Small intestine (tissue), 7 donors: ENCODE measurements at regions not wholly inside any gene's neighbourhood (a gene's known extent, or its start where the extent isn't known, plus 50 kb on each side); places are given as distances from the start of the nearest gene placed in this dataset.

Source experiments
- DNase-seq, 2 donors: peaks; one replicate each; pipeline versions ENCODE4 v3.0.0 to v3.0.0-alpha.2; 2013
- FAIRE-seq: peaks from 2 replicates; lab custom pipeline; 2012; peaks lifted over from hg19 to GRCh38; lab: Jason Lieb, UNC
- H3K27ac ChIP-seq, 3 donors: one replicate each; pipeline ENCODE4 v1.5.1; 2013; ENCODE audit warnings: low read length in 2 of 3, mild to moderate bottlenecking in 2 of 3, control low read depth in 1 of 3, inconsistent platforms in 1 of 3, low read depth in 1 of 3, moderate library complexity in 1 of 3
- H3K27me3 ChIP-seq, 3 donors: one replicate each; pipeline ENCODE4 v1.6.1; 2013; ENCODE audit warnings: low read length in 3 of 3, inconsistent platforms in 1 of 3; ENCODE audit not compliant: control insufficient read depth in 3 of 3, insufficient read depth in 3 of 3
- H3K36me3 ChIP-seq, 3 donors: one replicate each; pipeline ENCODE4 v1.6.1; 2013; ENCODE audit warnings: low read length in 3 of 3, inconsistent platforms in 1 of 3, low read depth in 1 of 3, mild to moderate bottlenecking in 1 of 3, moderate library complexity in 1 of 3; ENCODE audit not compliant: control insufficient read depth in 3 of 3, insufficient read depth in 2 of 3
- H3K4me1 ChIP-seq, 3 donors: one replicate each; pipeline ENCODE4 v1.6.1; 2013; ENCODE audit warnings: low read length in 2 of 3, inconsistent platforms in 1 of 3, low read depth in 1 of 3, mild to moderate bottlenecking in 1 of 3, moderate library complexity in 1 of 3; ENCODE audit not compliant: control insufficient read depth in 3 of 3, insufficient read depth in 2 of 3
- H3K4me3 ChIP-seq, 3 donors: one replicate each; pipeline ENCODE4 v1.5.1; 2013; ENCODE audit warnings: low read length in 3 of 3, control low read depth in 1 of 3, inconsistent platforms in 1 of 3, low read depth in 1 of 3, mild to moderate bottlenecking in 1 of 3, moderate library complexity in 1 of 3
- H3K9me3 ChIP-seq, 2 donors: one replicate each; pipeline ENCODE4 v1.6.1; 2013; ENCODE audit warnings: low read depth in 1 of 2, low read length in 1 of 2; ENCODE audit not compliant: control insufficient read depth in 2 of 2, insufficient read depth in 1 of 2
- WGBS, 3 donors: extraction: QIAGEN DNeasy Blood & Tissue Kit; methylation state at CpG; one replicate each; pipeline ENCODE4 v1.1.7; 2013; 5-methylcytosine and 5-hydroxymethylcytosine counted together
- donor health status: healthy with polysubstance abuse.
- donor health status: control.
- donor health status: control.
- donor health status: Bipolar disorder and iron deficiency.
- donor health status: healthy.

- H3K27me3 ChIP-seq, result peaks cover 0 to 6% (median 2%) of the 10 kb centered on the region in 3 donors
- H3K9me3 ChIP-seq, result no peaks in the 10 kb centered on the region
- no peaks in the 10 kb centered on the region for H3K4me1 ChIP-seq
- no peak for FAIRE-seq
- H3K27ac ChIP-seq, result no peak overlapping the region
- 55 to 79% (median 69%) methylated on average over 3 of the region's 3 CpGs for WGBS, 3 donors
- H3K4me3 ChIP-seq, result no peak overlapping the region
- no peak for DNase-seq
- no peaks in the 10 kb centered on the region for H3K36me3 ChIP-seq
These were observed 172.3 kb upstream of the MCTP2 start for GRCh38 chr15:94059013-94059587.

DNA sequence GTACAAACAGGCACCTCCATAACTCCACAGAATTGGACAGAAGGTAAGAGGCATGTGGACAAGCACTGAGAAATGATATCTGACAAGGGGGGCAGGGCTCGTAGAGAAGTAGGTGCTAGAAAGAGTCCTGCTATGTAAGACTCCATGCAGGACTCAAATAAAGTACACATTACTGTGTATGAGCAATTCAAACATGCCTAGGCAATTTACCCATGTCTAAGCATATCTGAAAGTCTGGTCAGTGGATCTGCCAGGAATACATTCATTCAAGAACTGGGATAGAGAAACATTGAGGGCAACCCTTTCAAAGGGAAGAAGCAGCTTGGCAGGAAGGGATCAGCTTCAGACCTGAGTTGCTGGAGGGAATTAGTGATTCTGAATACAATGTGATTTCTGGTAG, 174.1 kb upstream of the MCTP2 start:
- Histone ChIP-seq H3K9me3 (no peaks in the 10 kb centered on the region), H3K27ac (no peak overlapping the region), H3K36me3 (no peaks in the 10 kb centered on the region), H3K4me3 (no peak overlapping the region), H3K4me1 (no peaks in the 10 kb centered on the region), H3K27me3 (peaks cover 0 to 6% (median 2%) of the 10 kb centered on the region in 3 donors)
- 37 to 82% (median 39%) methylated on average over 1 of the region's 1 CpG for WGBS, 3 donors
- no peak for FAIRE-seq
- no peak for DNase-seq

- H3K4me1 ChIP-seq, result no peaks in the 10 kb centered on the region
- no peaks in the 10 kb centered on the region for H3K36me3 ChIP-seq
- H3K27me3 ChIP-seq, result peaks cover 0 to 6% (median 2%) of the 10 kb centered on the region in 3 donors
- no peak overlapping the region for H3K27ac ChIP-seq
- FAIRE-seq (no peak), DNase-seq (no peak)
- H3K4me3 ChIP-seq, result no peak overlapping the region
- H3K9me3 ChIP-seq, result no peaks in the 10 kb centered on the region
These were observed 175.0 kb upstream of the MCTP2 start for GRCh38 chr15:94056314-94056713.

DNA sequence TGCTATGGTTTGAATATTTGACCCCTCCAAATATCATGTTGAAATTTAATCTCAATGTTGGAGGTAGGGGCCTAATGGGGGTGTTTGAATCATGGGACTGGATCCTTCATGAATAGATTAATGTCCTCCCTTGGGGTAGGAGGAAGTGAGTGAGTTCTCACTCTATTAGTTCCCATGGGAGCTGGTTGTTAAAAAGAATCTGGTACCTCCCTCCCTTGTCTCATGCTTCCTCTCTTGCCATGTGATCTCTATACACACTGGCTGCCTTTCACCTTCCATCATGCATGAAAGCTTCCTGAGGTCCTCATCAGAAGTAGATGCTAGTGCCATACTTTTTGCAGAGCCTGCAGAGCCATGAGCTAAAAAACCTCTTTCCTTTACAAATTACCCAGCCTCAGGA, 177.7 kb upstream of the MCTP2 start:
- no peak overlapping the region for H3K27ac ChIP-seq
- H3K27me3 ChIP-seq, result peaks cover 0 to 3% (median 2%) of the 10 kb centered on the region in 3 donors
- no peaks in the 10 kb centered on the region for H3K4me1 ChIP-seq
- FAIRE-seq, result no peak
- no peaks in the 10 kb centered on the region for H3K9me3 ChIP-seq
- no peak for DNase-seq
- H3K4me3 ChIP-seq, result no peak overlapping the region
- H3K36me3 ChIP-seq, result no peaks in the 10 kb centered on the region

DNA sequence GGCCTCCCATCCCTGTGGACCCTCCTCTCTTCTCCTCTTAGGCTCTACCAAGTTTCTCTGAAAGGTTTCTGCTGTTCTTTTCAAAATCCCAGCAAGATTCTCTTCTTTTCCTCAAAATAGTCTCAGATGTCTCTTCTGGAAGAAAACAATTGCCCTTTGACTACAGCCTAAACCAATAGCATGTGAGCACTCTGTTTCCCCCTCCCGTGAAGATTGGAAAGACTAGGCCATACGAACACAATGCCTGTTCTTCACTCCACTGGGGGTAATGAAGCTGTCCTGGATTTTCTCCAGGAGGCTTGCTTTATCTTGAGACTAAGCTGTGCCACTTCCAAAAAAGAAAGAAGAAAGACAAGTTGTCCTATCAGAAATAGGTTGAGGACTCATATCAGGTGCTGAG, 178.7 kb upstream of the MCTP2 start:
- WGBS, 3 donors, result 80 to 85% (median 81%) methylated on average over 2 of the region's 2 CpGs
- no peaks in the 10 kb centered on the region for H3K36me3 ChIP-seq
- no peak for FAIRE-seq

GRCh38 chr15:94047566-94047965, 183.8 kb upstream of the MCTP2 start:
- H3K4me3 ChIP-seq, result no peak overlapping the region
- H3K36me3 ChIP-seq, result no peaks in the 10 kb centered on the region
- no peaks in the 10 kb centered on the region for H3K4me1 ChIP-seq
- WGBS, 3 donors, result 78 to 80% (median 79%) methylated on average over 2 of the region's 2 CpGs
- H3K9me3 ChIP-seq, result no peaks in the 10 kb centered on the region
- no peaks in the 10 kb centered on the region for H3K27me3 ChIP-seq
- FAIRE-seq (no peak), DNase-seq (no peak)
- H3K27ac ChIP-seq, result no peak overlapping the region

More for the DNA sequence above, 178.7 kb upstream of the MCTP2 start:
- Histone ChIP-seq H3K4me3 (no peak overlapping the region), H3K27ac (no peak overlapping the region), H3K27me3 (peaks cover 0 to under 1% (median 0%) of the 10 kb centered on the region in 3 donors), H3K4me1 (no peaks in the 10 kb centered on the region), H3K9me3 (no peaks in the 10 kb centered on the region)
- DNase-seq, result no peak

GRCh38 chr15:94042180-94042928, 189.0 kb upstream of the MCTP2 start:
- Histone ChIP-seq H3K27me3 (no peaks in the 10 kb centered on the region), H3K36me3 (no peaks in the 10 kb centered on the region), H3K27ac (no peak overlapping the region), H3K4me3 (no peak overlapping the region), H3K4me1 (no peaks in the 10 kb centered on the region), H3K9me3 (no peaks in the 10 kb centered on the region)
- DNase-seq (no peak), FAIRE-seq (no peak)
- WGBS, 3 donors, result 67 to 76% (median 72%) methylated on average over 9 of the region's 9 CpGs

GRCh38 chr15:94041746-94042145, 189.6 kb upstream of the MCTP2 start:
- 65 to 75% (median 68%) methylated on average over 3 of the region's 3 CpGs for WGBS, 3 donors
- no peak for FAIRE-seq
- DNase-seq, result no peak
- H3K27ac ChIP-seq, result no peak overlapping the region
- H3K27me3 ChIP-seq, result no peaks in the 10 kb centered on the region
- H3K9me3 ChIP-seq, result no peaks in the 10 kb centered on the region
- H3K4me1 ChIP-seq, result no peaks in the 10 kb centered on the region
- H3K4me3 ChIP-seq, result no peak overlapping the region
- H3K36me3 ChIP-seq, result no peaks in the 10 kb centered on the region
